ENCODE measurements at regions not wholly inside any gene's neighbourhood (a gene's known extent, or its start where the extent isn't known, plus 50 kb on each side); places are given as distances from the start of the nearest gene placed in this dataset.

DNA sequence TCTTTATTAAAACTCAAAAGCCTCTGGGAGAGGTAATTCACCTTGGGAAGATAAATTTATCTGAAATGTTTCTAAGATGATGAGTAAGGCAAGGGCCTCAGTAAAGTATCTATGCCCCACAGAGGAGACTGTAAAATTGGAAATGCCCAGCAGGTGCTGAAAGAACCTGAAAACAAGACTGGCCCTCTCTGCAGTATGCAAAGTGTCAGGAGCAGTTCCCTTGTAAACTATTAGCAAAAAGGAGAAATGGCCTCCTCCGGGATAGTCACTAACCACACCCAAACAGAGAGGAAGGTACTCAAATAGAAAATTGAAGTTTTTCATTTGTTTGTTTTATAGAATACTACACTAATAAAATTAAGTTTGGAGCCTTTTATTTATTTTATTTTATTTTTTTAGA lies 81.2 kb downstream of the FZD1 start:
- TF ChIP-seq, protein P1, sequence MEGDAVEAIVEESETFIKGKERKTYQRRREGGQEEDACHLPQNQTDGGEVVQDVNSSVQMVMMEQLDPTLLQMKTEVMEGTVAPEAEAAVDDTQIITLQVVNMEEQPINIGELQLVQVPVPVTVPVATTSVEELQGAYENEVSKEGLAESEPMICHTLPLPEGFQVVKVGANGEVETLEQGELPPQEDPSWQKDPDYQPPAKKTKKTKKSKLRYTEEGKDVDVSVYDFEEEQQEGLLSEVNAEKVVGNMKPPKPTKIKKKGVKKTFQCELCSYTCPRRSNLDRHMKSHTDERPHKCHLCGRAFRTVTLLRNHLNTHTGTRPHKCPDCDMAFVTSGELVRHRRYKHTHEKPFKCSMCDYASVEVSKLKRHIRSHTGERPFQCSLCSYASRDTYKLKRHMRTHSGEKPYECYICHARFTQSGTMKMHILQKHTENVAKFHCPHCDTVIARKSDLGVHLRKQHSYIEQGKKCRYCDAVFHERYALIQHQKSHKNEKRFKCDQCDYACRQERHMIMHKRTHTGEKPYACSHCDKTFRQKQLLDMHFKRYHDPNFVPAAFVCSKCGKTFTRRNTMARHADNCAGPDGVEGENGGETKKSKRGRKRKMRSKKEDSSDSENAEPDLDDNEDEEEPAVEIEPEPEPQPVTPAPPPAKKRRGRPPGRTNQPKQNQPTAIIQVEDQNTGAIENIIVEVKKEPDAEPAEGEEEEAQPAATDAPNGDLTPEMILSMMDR (IDR thresholded peaks at IDR 0.05): no peak
- TF ChIP-seq POLR2A (IDR thresholded peaks at IDR 0.05): no peak
